NCI-H460 (cell line): ENCODE measurements at regions not wholly inside any gene's neighbourhood (a gene's known extent, or its start where the extent isn't known, plus 50 kb on each side); places are given as distances from the start of the nearest gene placed in this dataset.

Experiments used
- DNase-seq: peaks from one replicate; pipeline ENCODE4 v3.0.0-alpha.2; 2016; ENCODE audit warnings: low read depth; ENCODE audit errors: extremely low read depth
- small RNA-seq, 2 experiments: library from RNA; depleted of rRNA; stranded (forward); fragments of <200 nt; gene quantifications; one replicate each; pipeline ENCODE3, GENCODE V24; 2014

DNA sequence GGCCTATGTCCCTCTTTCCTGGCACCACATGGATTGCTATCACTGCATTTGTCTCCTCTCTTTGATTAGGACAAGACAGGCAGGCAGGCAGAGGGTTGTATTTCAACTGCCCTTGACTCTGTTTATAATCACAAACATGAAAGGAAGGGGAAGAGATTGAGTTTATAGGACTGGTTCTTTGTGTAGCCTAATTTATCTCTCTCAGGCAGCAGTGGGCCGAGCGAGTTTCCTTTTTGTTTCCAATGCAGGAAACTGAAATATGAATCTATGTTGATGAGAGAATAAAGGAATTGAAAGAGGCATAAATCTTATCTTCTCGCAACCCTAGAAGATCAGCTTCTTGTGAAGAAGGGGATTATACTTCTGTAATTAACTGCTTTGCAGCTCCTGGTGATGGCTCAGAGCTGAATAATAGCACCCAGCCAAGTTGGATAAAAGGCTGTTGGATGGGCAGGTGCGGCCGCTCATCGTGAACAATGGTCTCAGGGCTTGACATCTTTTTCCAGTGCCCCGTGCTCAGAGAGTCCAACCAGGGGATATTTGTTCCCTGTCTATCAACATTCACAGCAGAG lies 80.6 kb upstream of the SYT13 start:
- no peak for DNase-seq

DNA sequence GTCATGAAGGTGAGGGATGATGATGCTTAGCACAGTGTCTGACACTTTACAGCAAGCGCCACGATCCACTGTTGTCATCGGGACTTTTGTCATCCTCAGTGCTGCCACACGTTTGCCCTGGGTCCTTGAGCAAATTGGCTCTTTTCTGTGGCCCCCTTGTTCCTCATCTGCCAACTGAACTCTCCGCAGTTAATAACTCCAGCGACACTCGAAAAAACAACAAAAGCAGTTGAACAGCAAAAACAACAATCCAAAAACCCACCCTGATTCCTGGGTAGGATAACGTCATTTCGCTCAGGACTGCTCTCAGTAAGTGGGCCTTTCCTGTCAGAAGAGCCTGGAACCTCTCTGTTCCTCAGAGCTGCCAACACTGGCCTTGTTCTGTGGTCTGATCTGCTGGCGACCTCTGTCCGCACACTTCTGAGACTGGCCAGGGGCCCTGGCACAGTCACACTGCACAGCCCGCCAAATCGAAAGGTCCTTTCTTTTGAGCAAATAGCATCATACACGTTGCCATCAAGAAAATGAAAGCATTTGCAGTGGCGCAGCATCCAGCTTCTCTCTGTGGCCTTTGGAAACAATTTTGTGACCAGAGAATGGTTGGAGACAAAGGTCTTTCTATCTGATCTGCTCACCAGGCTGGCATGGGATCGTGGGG lies 79.9 kb upstream of the SYT13 start:
- no peak for DNase-seq

DNA sequence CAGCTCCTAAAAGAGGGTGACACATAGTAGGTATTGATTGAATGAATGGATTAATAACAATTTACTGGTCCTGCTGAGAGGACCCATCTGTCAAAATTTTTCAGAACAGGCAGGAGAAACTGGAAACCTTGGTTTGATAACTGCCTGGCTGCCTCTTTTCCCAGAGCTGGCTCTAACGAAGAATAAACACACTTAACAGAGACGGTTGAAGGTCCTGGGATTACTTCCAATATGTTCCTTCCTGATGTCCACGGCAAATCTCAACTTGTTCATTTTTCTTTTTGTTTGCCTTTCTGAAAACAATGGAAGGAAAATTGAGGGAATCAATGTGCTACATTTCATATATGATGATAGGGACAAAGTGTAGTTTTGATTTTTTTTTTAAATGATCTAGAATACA lies 76.5 kb upstream of the SYT13 start:
- no peak for DNase-seq

DNA sequence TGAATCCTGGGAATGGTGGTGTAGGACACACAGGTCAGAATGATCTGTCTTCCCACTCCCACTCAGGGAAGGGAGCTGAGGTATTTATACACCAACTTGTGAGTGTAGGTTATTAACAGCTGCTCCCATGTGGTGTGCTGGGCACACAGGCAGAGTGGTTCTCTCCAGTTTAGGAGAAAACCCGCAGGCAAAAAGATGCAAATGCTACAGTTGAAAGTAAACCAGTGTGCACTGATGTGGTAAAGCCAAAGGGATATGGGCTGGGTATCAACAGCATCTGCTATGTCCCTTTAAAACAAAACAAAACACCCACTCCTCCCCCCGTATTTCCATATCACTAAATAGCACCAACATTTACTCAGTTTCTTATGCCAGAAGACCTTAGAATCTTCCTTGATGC lies 75.4 kb upstream of the SYT13 start:
- no peak for DNase-seq

DNA sequence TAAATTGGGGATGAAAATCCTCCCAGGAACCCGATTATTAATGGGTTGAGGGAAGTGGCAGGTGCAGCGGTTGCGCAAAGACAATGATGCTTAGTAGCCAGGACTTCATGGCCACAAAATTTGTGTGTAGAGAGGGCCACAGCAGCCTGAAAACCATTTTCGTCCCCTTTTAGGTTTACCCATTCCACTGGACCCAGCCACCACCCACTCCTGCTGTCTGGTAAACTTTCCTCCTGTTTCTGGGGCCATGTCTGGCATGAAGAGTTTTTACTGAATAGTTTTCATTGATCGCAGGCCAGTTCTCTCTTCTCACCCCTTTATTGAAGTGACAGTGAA lies 69.5 kb upstream of the SYT13 start:
- no peak for DNase-seq

DNA sequence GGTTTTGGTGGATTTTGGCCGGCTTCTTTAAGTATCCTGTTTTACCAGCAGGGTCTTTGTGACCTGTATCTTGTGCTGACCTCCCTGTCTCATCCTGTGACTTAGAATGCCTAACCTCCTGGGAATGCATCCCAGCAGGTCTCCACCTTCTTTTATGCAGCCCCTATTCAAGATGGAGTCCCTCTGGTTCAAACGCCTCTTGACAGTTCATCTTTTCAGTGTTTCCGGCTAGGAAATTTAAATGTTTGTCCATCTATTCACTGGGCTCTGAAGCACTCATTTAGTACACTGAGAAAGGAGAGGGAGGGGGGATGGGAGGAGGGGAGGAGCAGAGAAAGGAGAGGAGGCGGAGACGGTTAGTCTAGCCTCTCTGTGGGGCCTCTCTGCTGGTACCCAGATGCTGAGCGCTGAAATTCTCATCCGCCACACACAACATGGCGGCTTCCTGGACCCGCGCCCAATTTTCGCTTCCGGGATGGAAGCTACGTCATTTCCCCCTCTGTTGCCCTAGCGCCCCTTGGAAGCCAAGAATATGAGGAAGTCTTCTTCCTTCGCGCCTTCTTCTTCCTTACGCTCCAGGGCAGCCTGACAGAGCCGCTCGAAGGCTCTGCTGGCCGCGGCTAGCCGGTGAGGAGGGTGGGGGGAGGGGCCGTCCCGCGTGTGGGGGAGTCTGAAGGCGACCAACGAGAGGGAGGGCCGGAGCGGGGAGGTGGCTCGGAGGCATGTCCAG lies 69.0 kb upstream of the SYT13 start:
- DNase-seq = no peak

DNA sequence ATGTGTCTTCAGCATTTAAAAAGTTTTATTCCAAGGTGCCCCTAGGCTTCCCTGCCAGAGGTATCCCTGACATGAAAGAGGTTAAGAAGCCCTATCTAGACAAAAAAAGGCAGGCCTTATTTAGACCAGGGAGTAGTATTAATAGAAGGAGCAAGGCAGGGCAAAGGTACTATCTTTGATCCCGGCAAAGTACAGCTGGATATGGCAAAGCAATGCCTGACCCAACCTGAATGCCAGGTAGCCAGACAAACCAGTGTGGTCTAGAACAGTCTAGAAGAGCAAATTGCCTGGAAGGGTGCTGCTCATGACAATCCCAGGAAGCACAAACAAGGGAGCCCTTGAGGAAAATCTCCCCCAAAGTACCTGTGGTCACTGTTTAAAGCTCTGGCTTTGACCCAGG lies 62.6 kb upstream of the SYT13 start:
- no peak for DNase-seq

DNA sequence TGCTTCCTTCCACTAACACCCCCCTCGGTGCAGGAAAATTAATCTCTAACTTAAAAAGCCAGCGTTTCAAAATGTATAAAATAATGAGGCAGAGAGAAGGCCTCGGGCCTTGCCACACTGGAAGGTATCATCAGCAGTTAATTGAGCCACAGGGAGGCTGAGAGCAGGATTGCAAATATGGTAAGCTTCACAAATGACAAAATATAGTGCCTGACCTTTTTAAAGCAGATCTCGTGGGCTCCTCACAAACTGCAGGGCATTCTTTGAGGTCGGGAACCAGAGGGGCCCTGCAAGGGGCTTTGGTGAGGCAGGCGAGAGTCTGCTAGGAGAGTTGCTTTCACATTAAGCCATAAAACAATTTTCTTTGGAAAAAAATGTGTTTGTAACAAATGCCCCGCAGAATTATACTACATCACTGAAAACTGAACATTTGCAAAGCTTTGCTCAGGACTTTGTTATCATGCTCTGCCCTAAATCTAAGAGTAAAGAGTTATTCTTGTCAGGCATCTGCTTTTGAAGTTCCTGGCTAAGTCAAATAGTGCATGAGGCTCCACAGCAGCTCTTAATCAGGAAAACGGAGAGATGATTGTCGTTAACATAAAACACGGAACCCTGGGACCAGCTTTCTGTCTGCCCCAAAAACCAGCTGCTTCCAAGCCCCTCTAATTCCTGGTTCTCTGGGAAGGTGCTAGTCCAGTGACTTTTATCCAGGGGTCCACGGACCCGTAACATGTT lies 61.4 kb upstream of the SYT13 start:
- DNase-seq = no peak

DNA sequence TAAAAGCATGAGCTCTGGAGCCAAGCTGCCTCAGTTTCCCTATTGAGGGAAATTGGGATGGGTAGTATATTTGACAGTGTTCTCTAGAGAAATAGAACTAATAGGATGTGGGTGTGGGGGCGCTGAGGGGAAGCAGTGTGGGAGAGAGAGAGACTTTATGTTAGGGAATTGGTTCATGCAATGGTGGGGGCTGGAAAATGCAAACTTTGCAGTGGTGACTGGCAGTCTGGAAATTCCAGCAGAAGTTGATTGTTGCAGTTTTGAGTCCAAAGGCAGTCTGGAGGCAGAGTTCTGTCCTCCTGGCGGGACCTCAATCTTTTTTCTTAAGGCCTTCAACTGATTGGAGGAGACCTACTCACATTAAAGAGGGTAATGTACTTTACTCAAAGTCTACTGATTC lies 59.4 kb upstream of the SYT13 start:
- DNase-seq = no peak

DNA sequence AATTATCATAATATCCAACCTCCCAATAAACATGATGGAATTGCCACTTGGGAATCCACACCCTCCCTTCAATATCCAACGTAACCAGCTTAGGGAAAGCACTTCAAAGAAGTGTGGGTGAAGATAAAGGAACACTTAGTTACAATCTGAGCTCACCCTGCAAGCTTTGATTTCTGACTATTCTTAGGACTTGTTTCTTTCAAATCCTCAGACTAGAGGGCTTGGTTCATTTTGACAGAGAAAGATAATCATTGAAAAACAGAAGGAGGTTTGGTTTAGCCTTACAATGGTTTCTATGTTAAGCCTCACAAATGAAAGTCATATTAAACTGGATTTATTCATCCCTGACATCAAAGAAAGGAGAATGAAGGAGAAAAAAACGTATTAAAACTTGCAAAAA lies 57.9 kb upstream of the SYT13 start:
- DNase-seq = no peak

DNA sequence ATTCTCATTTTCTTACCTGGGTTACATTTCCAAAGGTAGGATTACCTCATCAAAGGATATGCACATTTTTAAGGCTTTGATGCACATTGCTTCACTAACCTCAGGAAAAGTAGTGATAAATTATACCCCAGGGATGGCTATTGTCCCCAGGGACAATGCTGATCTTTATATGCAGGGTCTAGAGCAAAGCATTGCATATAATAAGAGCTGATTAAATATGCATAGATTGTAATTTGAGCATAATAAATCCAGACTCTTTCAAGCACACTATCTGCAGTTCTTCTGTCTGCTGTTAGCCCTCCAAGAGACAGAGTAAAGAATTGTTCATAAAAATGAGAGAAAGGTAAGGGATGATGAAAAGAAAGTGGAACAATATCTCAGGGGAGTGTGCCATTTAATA lies 57.3 kb upstream of the SYT13 start:
- DNase-seq = no peak

DNA sequence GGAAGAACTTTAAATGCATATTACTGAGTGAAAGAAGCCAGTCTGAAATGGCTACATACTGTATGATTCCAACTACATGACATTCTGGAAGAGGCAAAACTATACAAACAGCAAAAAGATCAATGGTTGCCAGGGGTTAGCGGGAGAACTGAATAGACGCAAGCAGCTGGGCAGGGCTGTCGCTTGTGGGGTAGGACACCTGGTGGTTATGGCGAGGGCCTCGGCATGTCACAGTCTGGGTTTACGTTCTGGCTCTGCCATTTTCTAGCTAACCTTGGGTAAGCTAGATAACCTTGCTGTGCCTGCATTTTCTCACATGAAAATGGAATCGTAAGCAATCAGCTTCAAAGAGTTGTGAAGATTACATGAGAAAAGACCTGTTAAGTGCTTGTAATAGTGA lies 55.2 kb upstream of the SYT13 start:
- DNase-seq = no peak

DNA sequence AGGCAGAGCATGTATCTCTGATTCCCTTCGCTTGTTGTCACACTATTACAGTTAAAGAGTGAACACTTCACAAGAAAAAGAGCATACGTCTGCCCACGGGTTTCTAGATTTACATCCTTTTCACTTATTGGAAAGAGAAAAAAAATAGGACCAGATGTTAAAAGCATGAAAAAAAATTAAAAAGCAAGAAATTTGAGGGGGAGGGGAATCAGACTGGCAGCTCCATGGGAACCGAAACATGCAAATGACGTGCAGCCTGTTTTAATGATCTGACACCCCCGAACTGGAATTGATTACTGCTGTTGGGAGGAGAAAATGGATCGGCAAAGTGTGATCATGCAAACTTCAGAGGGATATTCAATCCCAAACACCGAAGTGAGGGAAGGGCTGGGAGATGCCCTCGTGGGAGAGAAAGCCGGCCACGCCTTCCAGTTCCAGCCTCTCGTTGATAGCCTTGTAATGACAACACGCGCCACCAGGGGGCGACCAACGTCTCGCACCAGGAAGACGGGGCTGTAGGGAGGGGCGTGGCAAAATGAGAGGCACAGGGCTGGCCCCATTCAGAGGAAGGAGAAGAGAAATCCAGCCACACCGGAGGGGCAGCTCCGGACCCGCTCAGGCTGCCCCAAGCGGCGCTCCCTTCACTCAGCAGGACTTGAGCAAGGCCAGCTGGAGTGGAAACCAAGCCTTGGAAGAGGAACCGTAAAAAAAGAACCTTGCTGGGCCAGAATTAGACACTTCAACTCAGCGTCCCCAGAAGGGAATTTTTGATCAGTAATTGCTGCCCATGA lies 53.8 kb upstream of the SYT13 start:
- DNase-seq = peak; percentile 84

DNA sequence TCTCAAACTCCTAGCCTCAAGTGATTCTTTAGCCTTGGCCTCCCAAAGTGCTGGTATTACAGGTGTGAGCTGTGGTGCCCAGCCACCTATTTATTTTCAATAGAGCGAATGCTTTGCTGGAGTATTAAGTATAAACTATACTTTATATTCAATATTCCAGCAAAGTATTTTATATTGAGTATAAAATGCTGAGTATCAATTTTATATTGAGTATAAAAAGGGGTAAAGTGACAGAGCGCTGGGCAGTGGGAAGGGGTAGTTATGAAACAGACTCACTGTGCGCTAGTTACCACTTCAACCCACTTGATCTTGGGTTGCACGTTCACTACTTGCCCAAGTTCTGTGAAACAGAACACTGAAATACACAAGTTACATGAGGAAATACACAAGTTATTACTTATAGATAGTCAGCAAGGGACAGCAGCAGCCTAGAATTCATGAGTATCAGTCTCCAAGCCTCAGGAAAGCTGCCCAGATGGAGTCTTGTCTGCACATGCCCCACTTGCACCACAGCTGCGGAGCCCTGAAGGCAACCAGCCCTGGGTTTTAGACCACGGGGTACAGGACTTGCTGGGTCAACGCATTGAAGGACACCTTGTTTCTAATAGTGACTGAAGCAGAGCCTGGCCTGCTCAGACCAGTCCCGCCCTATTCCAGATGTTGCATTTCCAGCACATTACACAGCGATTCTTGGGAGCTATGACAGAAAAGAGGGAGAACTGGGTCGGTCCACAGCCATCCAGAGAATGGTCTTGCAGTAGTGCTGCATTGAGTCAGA lies 51.6 kb upstream of the SYT13 start:
- DNase-seq = no peak

DNA sequence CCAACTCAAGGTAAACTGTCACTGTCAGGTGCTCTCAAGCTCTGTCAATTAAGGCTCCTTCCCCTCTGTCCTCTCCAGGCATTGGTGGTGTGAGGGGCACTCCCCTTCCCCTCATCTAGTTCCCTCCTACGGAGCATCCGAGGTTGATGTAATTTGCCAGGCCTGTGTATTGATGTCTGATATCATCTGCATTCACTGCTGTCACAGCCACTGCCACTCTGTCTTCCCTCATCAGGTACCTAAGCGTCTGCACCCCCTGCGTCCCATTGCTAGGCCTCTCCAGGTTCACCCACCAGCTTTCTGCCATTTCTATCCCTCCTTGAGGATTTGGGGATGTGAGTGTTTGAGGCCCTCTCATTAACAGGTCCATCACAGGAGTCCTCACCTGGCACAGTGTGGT lies 50.0 kb upstream of the SYT13 start:
- no peak for DNase-seq

Small RNA genes in the stretch of these regions (small RNA-seq; reads per million reads assigned to genes)
- gene AC103855.4 = 0 reads per million in 2 experiments
